HG03097 (cell line): ENCODE measurements at regions not wholly inside any gene's neighbourhood (a gene's known extent, or its start where the extent isn't known, plus 50 kb on each side); places are given as distances from the start of the nearest gene placed in this dataset.

Experiments
- ATAC-seq: cut with Tn5 transposase; IDR thresholded peaks from one replicate; pipeline ENCODE4 v1.9.1; 2021; ENCODE audit not compliant: unreplicated experiment, low FRiP score

DNA sequence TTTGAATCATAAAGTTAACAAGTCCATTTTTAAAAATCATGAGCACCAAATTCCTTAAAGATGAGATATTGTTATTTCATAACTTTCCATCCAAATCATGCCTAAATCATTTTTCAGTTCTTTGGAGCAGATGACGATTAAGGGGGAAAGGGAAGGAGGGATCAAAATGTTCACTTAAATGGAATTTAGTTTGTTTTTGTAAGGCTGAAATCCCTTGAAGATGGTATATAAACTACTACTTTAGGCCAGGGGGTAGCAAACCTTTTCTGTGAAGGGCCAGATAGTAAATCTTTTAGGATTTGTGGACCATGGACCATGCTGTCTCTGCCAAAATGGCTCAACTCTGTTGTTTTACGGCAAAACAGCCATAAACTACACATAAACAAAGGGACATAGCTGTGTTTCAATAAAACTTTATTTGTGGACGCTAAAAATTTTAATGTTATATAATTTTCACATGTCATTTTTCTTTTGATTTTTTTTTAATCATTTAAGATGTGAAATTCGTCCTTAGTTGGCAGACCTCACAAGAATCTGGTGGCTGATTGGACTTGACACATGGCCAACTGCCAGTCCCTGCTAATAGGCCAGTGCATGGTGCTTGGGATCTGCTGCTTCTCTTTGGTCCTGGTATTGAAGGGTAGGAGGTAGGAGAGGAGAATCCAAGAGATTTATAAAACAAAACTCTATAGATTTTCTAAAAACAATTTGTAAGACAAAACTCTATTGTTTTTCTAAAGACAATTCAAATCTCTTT is 52.0 kb upstream of the RTN4 start:
- no peak for ATAC-seq

GRCh38 chr2:55101466-55101865 is 51.2 kb upstream of the RTN4 start:
- no peak for ATAC-seq

GRCh38 chr2:55099878-55100820 is 49.9 kb upstream of the RTN4 start:
- ATAC-seq: no peak
